ENCODE measurements at regions not wholly inside any gene's neighbourhood (a gene's known extent, or its start where the extent isn't known, plus 50 kb on each side); places are given as distances from the start of the nearest gene placed in this dataset.

GRCh38 chr5:158313027-158313732 lies 454.2 kb upstream of the CLINT1 start:
- ATAC-seq (ENCODE audit: insufficient read depth, low FRiP score) (no peak), DNase-seq (no peak)
- Histone ChIP-seq H3K27me3 (ENCODE audit: control insufficient read depth in 3 of 3, insufficient read depth in 3 of 3, low read length in 2 of 3) (no peaks in the 10 kb centered on the region), H3K36me3 (ENCODE audit: control insufficient read depth in 4 of 4, insufficient read depth in 4 of 4, low read length in 4 of 4) (no peaks in the 10 kb centered on the region), H3K9me3 (ENCODE audit: control insufficient read depth in 4 of 4, insufficient read depth in 3 of 4, low read length in 3 of 4) (peaks cover 0 to 2% (median 0%) of the 10 kb centered on the region in 4 donors), H3K4me3 (no peak overlapping the region), H3K4me1 (ENCODE audit: control insufficient read depth in 5 of 5, insufficient read depth in 5 of 5, low read length in 5 of 5) (peaks cover 0 to 14% (median 0%) of the 10 kb centered on the region in 5 donors), H3K27ac (ENCODE audit: low read depth in 1 of 2, low read length in 1 of 2) (no peak overlapping the region), H3K9ac (ENCODE audit: insufficient read depth in 1 of 2, low read length in 2 of 2) (no peak overlapping the region)
- TF ChIP-seq CTCF (IDR thresholded peaks at IDR 0.05; ENCODE audit: control extremely low read depth, extremely low read depth), result no peak
- 81 to 83% methylated on average over 12 of the region's 12 CpGs for WGBS, 2 donors

- DNase-seq (peak; percentile 54 to 92 (median 89)), ATAC-seq (ENCODE audit: insufficient read depth, low FRiP score) (no peak)
- Histone ChIP-seq H3K27ac (ENCODE audit: low read depth in 1 of 2, low read length in 1 of 2) (no peak overlapping the region), H3K27me3 (ENCODE audit: control insufficient read depth in 3 of 3, insufficient read depth in 3 of 3, low read length in 2 of 3) (no peaks in the 10 kb centered on the region), H3K9ac (ENCODE audit: insufficient read depth in 1 of 2, low read length in 2 of 2) (no peak overlapping the region), H3K9me3 (ENCODE audit: control insufficient read depth in 4 of 4, insufficient read depth in 3 of 4, low read length in 3 of 4) (peaks cover 0 to 2% (median 0%) of the 10 kb centered on the region in 4 donors), H3K36me3 (ENCODE audit: control insufficient read depth in 4 of 4, insufficient read depth in 4 of 4, low read length in 4 of 4) (no peaks in the 10 kb centered on the region), H3K4me1 (ENCODE audit: control insufficient read depth in 5 of 5, insufficient read depth in 5 of 5, low read length in 5 of 5) (peaks cover 0 to 18% (median 0%) of the 10 kb centered on the region in 5 donors), H3K4me3 (no peak overlapping the region)
- no peak for TF ChIP-seq CTCF (IDR thresholded peaks at IDR 0.05; ENCODE audit: control extremely low read depth, extremely low read depth)
- 78 to 80% methylated on average over 6 of the region's 6 CpGs for WGBS, 2 donors
Observed at GRCh38 chr5:158309088-158309807, 450.3 kb upstream of the CLINT1 start.

- no peak for ATAC-seq (ENCODE audit: insufficient read depth, low FRiP score)
- H3K9ac ChIP-seq (ENCODE audit: insufficient read depth in 1 of 2, low read length in 2 of 2), result no peak overlapping the region
- H3K4me3 ChIP-seq, result no peak overlapping the region
- H3K4me1 ChIP-seq (ENCODE audit: control insufficient read depth in 5 of 5, insufficient read depth in 5 of 5, low read length in 5 of 5), result peaks cover 0 to 18% (median 0%) of the 10 kb centered on the region in 5 donors
- DNase-seq, result no peak
- H3K9me3 ChIP-seq (ENCODE audit: control insufficient read depth in 4 of 4, insufficient read depth in 3 of 4, low read length in 3 of 4), result no peaks in the 10 kb centered on the region
- no peak overlapping the region for H3K27ac ChIP-seq (ENCODE audit: low read depth in 1 of 2, low read length in 1 of 2)
- 84 to 85% methylated on average over 6 of the region's 6 CpGs for WGBS, 2 donors
- TF ChIP-seq CTCF (IDR thresholded peaks at IDR 0.05; ENCODE audit: control extremely low read depth, extremely low read depth), result no peak
- H3K36me3 ChIP-seq (ENCODE audit: control insufficient read depth in 4 of 4, insufficient read depth in 4 of 4, low read length in 4 of 4), result no peaks in the 10 kb centered on the region
- no peaks in the 10 kb centered on the region for H3K27me3 ChIP-seq (ENCODE audit: control insufficient read depth in 3 of 3, insufficient read depth in 3 of 3, low read length in 2 of 3)
Observed at GRCh38 chr5:158308429-158309025, 449.6 kb upstream of the CLINT1 start.

Data from lung (tissue), 11 donors.